GM13977 (cell line): ENCODE measurements at regions not wholly inside any gene's neighbourhood (a gene's known extent, or its start where the extent isn't known, plus 50 kb on each side); places are given as distances from the start of the nearest gene placed in this dataset.
"Not testable (repeated sequence)": the region's sequence is repeated elsewhere in the genome, so short reads cannot be mapped to it uniquely, and the experiment has no call there.

ENCODE experiments used
- DNase-seq: peaks from one replicate; pipeline ENCODE4 v3.0.0; 2012; ENCODE audit warnings: low spot score
- in situ Hi-C: fragments of 300-500 bp; cut with MboI; formaldehyde crosslinking; loops from one replicate; pipeline ENCODE4 v1.12.0; 2022; ENCODE audit warnings: low sequenced_read_pairs, low pct_unique_long_range_greater_than_20kb, mixed read lengths, inconsistent platforms; ENCODE audit not compliant: unreplicated experiment
- TF ChIP-seq, protein P1 (sequence below): IDR thresholded peaks from 2 replicates; pipeline ENCODE4 v1.5.1; 2012; ENCODE audit warnings: mild to moderate bottlenecking, control low read depth; ENCODE audit not compliant: insufficient read depth; ENCODE audit errors: extremely low read depth, missing control alignments

DNA sequence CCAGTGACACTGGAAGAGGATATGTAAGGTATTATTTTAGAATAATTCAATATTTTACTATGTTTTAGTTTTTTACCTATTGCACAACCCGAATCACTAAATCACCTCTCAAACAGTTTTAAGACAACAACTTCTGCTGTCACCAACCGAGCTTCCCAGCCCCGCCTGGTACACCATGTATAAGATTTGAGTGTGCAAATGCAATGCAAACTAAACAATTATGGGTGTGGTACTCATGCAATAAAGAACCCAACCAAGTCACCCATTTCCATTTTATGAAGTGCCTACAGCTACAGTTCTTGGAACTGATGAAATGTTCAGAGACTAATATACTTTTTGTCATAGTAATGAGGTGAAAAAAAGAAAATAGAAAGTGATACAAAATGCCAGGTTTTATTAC is 256.2 kb downstream of the TAFA4 start:
- in situ Hi-C loops: no loop called here
- TF ChIP-seq, protein P1, sequence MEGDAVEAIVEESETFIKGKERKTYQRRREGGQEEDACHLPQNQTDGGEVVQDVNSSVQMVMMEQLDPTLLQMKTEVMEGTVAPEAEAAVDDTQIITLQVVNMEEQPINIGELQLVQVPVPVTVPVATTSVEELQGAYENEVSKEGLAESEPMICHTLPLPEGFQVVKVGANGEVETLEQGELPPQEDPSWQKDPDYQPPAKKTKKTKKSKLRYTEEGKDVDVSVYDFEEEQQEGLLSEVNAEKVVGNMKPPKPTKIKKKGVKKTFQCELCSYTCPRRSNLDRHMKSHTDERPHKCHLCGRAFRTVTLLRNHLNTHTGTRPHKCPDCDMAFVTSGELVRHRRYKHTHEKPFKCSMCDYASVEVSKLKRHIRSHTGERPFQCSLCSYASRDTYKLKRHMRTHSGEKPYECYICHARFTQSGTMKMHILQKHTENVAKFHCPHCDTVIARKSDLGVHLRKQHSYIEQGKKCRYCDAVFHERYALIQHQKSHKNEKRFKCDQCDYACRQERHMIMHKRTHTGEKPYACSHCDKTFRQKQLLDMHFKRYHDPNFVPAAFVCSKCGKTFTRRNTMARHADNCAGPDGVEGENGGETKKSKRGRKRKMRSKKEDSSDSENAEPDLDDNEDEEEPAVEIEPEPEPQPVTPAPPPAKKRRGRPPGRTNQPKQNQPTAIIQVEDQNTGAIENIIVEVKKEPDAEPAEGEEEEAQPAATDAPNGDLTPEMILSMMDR: no peak
- DNase-seq: no peak

DNA sequence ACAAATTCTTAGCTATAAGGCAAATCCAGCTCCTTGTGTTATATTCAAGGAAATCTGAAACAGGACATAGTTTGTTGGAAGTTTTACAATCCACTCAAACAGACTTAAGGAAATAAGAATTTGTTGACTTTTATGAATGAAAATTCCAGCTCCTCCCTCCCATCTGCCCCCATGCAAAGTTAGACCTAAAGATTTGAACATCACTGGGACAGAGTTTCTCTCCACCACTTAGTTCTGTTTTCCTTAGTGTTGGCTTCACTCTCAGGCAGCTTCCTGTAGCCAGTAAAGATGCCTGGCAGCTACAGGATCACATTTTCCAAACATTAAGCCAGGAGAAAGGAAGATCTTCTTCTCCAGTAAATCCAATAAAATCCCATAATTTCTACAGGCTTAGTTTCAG is 265.0 kb downstream of the TAFA4 start:
- no peak for DNase-seq
- TF ChIP-seq, protein P1: no peak
- in situ Hi-C loops: no loop called here

DNA sequence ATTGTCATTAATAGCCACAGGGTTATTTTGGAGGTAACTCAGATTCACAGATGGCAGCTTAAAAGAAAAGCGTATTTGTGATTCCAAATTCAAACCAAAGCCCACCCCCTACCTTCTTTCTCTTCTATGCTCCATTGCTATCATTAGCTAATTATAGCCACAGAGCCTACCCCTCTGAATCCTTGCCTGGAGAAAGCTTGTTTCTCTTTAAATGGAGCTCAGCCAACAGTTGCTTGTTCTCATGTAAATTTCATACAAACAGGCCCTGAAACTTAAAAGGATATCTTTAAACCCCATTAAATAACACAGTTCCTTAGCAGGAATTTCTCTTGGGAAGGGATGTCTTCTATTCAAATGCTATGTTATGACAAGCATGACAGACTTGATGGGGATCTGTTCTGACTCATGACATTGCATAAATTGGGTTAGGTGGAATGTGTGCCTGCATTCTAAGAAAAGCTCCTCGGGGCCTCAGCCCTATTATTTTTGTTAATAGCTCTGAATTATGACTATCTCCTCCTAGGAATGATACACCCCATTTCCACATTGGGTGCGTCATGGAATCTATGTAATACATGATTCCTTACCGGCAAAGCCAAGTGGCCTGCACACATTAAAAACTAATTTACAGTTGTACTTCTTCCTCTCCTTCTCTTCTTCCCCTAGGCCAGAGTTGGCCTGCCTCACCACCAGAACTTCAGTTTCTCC is 265.8 kb downstream of the TAFA4 start:
- no peak for DNase-seq
- in situ Hi-C loops: no loop called here
- TF ChIP-seq, protein P1: no peak

DNA sequence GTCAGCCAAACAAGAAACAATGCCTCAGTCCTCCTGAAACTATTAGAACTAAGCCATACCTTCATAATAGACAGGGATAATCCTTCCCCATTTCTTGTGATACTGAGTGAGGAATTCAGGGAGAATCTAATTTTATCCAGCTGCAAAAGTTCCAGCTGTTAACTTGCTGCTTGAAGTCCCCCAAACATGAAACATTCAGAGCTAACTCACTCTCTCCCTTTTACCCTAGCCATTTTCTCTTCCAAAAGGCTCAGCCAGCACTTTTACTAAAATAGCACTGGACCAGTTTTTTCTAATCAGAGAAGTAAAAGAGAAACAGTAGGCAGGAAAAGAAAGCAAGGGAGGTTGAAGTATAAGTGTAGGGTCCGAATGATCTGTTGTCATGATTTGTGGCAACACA is 268.1 kb downstream of the TAFA4 start:
- TF ChIP-seq, protein P1: no peak
- in situ Hi-C loops: no loop called here
- DNase-seq: no peak

DNA sequence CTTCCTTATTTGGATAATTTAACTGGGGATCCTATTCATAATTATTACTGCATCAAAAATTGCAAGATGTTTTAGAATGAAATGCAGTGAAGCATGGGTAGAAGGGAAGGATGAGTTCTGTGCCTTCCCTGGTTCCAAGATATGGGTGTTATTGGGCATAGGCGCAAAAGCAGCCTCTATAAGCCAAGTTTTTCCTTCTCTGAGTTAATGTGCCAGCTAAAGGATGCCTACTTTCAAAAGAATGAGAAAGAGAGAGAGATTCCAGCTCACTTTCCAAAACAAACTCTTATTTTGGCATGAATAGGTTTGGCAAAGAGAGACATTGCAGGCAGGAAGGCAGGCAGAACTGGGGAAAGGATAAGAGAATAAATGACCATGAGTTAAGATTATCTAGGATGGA is 270.2 kb downstream of the TAFA4 start:
- no peak for DNase-seq
- in situ Hi-C loops: no loop called here
- TF ChIP-seq, protein P1: no peak

DNA sequence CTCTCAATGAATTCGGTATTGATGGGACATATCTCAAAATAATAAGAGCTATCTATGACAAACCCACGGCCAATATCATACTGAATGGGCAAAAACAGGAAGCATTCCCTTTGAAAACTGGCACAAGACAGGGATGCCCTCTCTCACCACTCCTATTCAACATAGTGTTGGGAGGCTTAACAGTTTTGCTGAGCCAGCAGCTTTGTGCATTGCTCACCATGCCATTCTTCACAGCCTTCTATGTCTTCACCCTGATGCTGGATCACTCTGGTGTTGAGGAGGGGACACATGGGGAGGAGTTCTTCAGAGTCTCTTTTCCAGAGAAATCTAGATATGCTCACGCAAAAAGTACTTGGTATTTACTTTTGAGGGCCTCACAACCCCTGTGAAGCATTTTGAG is 281.7 kb downstream of the TAFA4 start:
- DNase-seq, in situ Hi-C loops: not testable (repeated sequence)

DNA sequence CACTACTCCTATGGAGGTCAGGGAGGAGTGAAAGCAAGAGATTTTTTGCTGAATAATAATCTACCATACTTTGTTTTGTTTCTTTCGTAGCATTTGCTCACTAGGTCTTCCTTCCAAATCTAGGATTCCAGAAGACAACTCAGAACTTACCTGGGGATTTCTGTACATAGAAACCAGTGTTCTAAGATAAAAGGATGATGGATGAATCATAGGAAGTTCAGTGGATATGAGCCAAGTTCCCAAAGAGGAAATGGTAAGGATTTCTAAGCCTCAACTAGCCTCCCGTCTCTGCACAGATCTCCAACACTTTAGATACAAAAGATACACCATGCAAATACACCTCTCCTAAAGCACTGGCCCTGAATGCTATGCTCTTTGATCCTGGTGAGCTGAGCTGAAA is 283.9 kb downstream of the TAFA4 start:
- TF ChIP-seq, protein P1: no peak
- in situ Hi-C loops: no loop called here
- no peak for DNase-seq
